ENCODE measurements at regions not wholly inside any gene's neighbourhood (a gene's known extent, or its start where the extent isn't known, plus 50 kb on each side); places are given as distances from the start of the nearest gene placed in this dataset.

- Histone ChIP-seq H3K36me3 (ENCODE audit: control insufficient read depth, insufficient read depth, low read length) (no peaks in the 10 kb centered on the region), H3K4me3 (replicated peaks; ENCODE audit: low read depth, low read length) (no peak overlapping the region), H3K27me3 (replicated peaks; ENCODE audit: control insufficient read depth, insufficient read depth, low read length) (no peaks in the 10 kb centered on the region)
- TF ChIP-seq CTCF (IDR thresholded peaks at IDR 0.05; ENCODE audit: insufficient read depth, low read length, poor library complexity, severe bottlenecking) = no peak
- DNase-seq (ENCODE audit: extremely low read depth, insufficient read length) = no peak
These were observed 464.7 kb upstream of the TRAM1L1 start for GRCh38 chr4:117550085-117550484.

GRCh38 chr4:117560329-117560728 is 474.0 kb upstream of the NDST3 start:
- Histone ChIP-seq H3K4me3 (replicated peaks; ENCODE audit: low read depth, low read length) (no peak overlapping the region), H3K27me3 (replicated peaks; ENCODE audit: control insufficient read depth, insufficient read depth, low read length) (no peaks in the 10 kb centered on the region), H3K36me3 (ENCODE audit: control insufficient read depth, insufficient read depth, low read length) (no peaks in the 10 kb centered on the region)
- TF ChIP-seq CTCF (IDR thresholded peaks at IDR 0.05; ENCODE audit: insufficient read depth, low read length, poor library complexity, severe bottlenecking) = no peak
- no peak for DNase-seq (ENCODE audit: extremely low read depth, insufficient read length)

GRCh38 chr4:117574085-117574484 is 460.2 kb upstream of the NDST3 start:
- no peak for TF ChIP-seq CTCF (IDR thresholded peaks at IDR 0.05; ENCODE audit: insufficient read depth, low read length, poor library complexity, severe bottlenecking)
- no peaks in the 10 kb centered on the region for H3K36me3 ChIP-seq (ENCODE audit: control insufficient read depth, insufficient read depth, low read length)
- no peak overlapping the region for H3K4me3 ChIP-seq (replicated peaks; ENCODE audit: low read depth, low read length)
- no peaks in the 10 kb centered on the region for H3K27me3 ChIP-seq (replicated peaks; ENCODE audit: control insufficient read depth, insufficient read depth, low read length)
- no peak for DNase-seq (ENCODE audit: extremely low read depth, insufficient read length)

GRCh38 chr4:117575850-117576249 is 458.4 kb upstream of the NDST3 start:
- no peaks in the 10 kb centered on the region for H3K36me3 ChIP-seq (ENCODE audit: control insufficient read depth, insufficient read depth, low read length)
- no peak for TF ChIP-seq CTCF (IDR thresholded peaks at IDR 0.05; ENCODE audit: insufficient read depth, low read length, poor library complexity, severe bottlenecking)
- no peak for DNase-seq (ENCODE audit: extremely low read depth, insufficient read length)
- no peaks in the 10 kb centered on the region for H3K27me3 ChIP-seq (replicated peaks; ENCODE audit: control insufficient read depth, insufficient read depth, low read length)
- no peak overlapping the region for H3K4me3 ChIP-seq (replicated peaks; ENCODE audit: low read depth, low read length)

- Histone ChIP-seq H3K4me3 (replicated peaks; ENCODE audit: low read depth, low read length) (no peak overlapping the region), H3K36me3 (ENCODE audit: control insufficient read depth, insufficient read depth, low read length) (no peaks in the 10 kb centered on the region), H3K27me3 (replicated peaks; ENCODE audit: control insufficient read depth, insufficient read depth, low read length) (no peaks in the 10 kb centered on the region)
- DNase-seq (ENCODE audit: extremely low read depth, insufficient read length) = no peak
- TF ChIP-seq CTCF (IDR thresholded peaks at IDR 0.05; ENCODE audit: insufficient read depth, low read length, poor library complexity, severe bottlenecking) = no peak
These were observed 456.5 kb upstream of the NDST3 start for GRCh38 chr4:117577686-117578311.

GRCh38 chr4:117588771-117589170 is 445.5 kb upstream of the NDST3 start:
- TF ChIP-seq CTCF (IDR thresholded peaks at IDR 0.05; ENCODE audit: insufficient read depth, low read length, poor library complexity, severe bottlenecking) = no peak

More at GRCh38 chr4:117588771-117589170, 445.5 kb upstream of the NDST3 start:
- no peaks in the 10 kb centered on the region for H3K36me3 ChIP-seq (ENCODE audit: control insufficient read depth, insufficient read depth, low read length)
- H3K27me3 ChIP-seq (replicated peaks; ENCODE audit: control insufficient read depth, insufficient read depth, low read length) = no peaks in the 10 kb centered on the region
- DNase-seq (ENCODE audit: extremely low read depth, insufficient read length) = no peak
- H3K4me3 ChIP-seq (replicated peaks; ENCODE audit: low read depth, low read length) = no peak overlapping the region

Data from GM06990 (cell line).